ENCODE measurements at regions not wholly inside any gene's neighbourhood (a gene's known extent, or its start where the extent isn't known, plus 50 kb on each side); places are given as distances from the start of the nearest gene placed in this dataset.
"Not testable (repeated sequence)": the region's sequence is repeated elsewhere in the genome, so short reads cannot be mapped to it uniquely, and the experiment has no call there.

DNA sequence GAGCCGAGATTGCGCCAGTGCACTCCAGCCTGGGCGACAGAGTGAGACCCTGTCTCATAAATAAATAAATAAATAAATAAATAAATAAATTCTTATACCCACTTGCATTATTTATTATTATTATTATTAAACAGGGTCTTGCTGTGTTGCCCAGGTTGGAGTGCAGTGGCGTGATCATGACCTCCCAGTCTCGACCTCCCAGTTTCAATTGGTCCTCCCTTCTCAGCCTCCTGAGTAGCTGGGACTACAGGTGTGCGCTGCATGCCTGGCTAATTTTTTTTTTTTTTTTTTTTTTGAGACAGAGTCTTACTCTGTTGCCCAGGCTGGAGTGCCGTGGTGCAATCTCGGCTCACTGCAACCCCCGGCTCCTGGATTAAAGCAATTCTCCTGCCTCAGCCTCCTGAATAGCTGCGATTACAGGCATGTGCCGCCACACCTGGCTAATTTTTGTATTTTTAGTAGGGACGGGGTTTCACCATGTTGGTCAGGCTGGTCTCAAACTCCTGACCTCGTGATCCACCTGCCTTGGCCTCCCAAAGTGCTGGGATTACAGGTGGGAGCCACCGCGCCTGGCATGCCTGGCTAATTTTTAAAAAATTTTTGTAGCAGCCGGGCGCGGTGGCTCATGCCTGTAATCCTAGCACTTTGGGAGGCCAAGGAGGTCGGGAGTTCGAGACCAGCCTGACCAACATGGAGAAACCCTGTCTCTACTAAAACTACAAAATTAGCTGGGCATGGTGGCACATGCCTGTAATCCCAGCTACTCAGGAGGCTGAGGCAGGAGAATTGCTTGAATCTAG, 150.2 kb downstream of the SEC14L1 start:
- DNase-seq, result not testable (repeated sequence)

DNA sequence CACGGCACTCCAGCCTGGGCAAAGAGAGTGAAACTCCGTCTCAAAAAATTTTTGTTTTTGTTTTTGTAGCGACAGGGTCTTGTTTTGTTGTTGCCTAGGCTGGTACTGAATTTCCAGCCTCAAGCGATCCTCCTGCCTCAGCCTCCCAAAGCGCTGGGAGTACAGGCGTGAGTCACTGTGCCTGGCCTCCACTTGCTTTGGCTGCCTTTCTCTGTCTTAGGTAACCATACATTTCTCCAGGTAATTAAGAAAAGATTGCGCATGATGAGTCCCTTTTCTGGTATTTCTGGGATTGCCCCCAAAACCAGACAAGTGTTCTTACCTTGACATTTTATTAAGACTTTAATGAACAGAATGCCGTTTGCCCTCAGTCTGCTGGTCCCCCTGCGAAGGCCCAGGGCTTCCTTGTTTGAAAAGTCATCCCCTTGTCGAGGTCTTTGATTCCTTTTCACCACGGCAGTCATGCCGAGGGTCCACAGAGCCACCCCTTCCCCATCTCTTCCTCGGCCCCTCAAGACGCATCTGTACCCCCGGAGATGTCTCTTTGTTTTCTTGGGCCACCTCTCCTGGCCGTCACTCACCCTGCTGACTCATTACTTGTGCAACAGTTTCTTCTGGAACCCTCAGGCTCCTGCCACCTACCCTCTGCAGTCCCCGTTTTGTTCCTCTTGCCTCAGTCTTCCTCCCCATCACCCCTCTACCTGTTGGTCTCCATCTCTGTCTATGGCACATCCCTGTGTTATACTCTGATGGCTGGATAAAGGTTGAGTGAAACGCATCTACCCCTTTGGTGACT, 151.0 kb downstream of the SEC14L1 start:
- DNase-seq, result peak; percentile 86

DNA sequence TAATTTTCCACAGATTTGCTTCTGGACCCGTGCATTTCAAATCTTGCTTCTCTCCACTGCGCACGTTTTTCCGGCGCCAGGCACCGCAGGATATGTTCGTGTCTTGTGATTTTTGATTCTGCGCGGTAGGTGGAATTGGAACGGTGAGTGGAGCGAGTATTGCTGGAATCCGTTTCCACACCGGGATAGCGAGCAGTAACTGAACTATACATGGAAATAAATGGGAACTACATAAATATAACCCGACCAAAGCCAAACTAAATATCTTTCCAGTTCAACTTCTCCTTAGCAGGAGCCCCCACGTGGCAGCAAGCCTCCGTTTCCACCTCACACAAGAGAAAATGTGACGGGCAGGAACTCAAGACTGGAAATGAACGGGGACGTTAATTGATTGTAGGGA, 154.0 kb downstream of the SEC14L1 start:
- DNase-seq, result no peak

GRCh38 chr17:77295241-77295853, 154.6 kb downstream of the SEC14L1 start:
- DNase-seq, result no peak

DNA sequence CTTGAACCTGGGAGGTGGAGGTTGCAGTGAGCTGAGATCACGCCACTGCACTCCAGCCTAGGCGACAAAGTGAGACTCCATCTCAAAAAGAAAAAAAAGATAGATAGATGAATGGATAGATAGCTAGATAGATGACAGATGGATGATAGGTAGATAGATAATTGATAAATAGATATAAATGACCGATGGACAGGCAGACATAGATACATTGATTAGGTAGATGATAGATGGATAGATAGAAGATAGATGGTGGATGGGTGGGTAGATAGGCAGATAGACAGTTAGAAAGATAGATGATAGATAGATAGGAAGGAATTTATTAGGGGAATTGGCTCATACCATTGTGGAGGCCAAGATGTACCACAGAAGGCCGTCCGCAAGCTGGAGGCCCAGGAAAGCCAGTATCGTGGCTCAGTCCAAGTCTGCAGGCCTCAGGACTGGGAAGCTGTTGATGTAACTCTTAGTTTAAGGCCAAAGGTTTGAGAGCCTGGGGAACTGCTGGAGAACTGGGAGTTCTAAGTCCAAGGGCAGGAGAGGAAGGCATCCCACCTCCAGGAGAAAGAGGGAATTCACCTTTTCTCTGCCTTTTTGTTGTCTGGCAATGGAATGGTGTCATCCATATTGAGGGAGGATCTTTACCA, 156.1 kb downstream of the SEC14L1 start:
- no peak for DNase-seq

DNA sequence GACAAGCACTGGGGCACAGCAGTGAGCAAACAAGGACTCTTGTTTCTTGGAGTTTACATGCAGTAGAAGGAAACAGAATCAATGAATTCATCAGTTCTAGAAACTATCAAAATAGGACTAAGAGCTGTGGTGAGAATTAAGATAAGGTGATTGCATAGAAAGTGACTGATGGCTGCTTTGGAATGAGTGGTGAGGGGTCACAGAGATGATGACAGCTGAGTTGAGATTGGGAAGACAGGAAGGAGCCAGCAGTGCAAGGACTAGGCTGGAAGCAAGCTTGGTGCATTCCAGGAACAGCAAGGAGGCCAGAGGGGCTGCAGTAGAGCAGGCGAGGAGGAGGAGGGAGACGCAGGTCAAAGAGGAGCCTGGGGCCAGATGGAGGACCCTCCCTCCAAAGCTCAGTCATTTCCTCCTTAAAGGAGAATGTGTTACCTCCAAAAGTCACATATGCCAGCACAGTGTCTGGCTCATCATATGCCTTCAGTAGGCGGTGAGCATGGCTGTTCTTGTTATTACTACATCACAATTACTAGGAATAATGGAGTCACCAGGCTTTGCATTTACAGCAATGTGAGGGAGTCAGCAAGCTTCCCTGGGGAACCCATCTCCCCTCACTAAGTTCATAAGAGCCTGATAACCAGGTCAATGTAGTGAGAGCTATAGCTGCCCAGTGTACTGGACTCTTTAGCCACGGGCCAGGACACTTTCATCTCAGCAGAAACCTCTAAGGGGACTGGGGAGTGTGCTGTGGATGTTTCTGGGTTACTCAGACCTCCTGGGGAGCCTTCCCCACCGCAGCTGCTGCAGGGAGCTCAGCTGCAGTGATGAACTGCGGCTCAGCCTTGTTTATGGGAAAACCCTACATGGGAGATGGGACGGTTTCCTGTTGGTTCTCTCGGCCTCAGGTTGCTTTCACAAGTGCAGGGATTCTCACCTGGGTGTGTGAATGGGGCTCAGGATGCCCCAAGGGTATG, 157.2 kb downstream of the SEC14L1 start:
- DNase-seq, result no peak

DNA sequence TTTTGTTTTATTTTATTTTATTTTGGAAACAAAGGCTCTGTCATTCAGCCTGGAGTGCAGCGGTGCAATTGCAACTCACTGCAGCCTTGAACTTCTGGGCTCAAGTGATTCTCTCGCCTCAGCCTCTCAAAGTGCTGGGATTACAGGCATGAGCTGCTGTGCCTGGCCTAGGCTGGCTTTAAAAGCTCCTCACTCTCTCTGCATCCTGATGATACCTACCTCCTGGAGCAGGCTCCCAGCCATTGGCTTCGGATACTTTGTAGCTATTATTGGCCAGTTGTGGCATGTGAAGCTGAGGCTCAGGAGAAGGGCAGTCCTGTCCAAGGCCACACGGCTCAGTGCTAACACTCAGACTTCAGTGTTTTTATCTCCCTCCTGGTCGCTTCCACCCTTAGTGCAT, 158.0 kb downstream of the SEC14L1 start:
- no peak for DNase-seq

- DNase-seq, result no peak
Observed at GRCh38 chr17:77299256-77300015, 158.7 kb downstream of the SEC14L1 start.

DNA sequence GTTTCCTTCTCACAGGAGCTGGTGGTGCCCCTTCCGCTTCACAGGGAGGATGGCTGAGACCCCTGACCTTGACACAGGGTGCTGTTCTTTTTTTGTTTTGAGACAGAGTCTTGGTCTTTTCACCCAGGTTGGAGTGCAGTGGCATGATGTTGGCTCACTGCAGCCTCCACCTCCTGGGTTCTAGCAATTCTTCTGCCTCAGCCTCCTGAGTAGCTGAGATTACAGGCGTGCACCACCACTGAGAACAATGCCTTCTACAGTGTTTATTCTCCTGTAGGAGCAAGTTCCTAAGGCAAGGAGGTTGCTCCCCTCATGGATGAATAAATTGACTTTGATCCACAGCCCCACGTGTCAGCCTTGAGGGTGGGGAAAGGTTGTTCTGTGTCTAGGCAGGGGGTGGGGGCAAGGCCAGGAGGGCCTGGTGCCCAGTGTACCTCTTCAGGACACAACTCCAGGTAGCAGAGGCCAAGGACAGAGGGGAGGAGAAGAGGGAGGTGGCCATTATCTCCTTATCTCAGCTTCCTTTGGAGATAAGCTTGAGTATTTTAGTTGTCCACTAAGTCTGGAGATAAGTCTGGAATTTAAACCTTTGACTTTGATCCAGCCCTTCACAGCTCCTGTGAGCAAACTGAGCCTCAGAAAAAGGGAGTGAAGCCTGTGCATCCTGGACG, 159.4 kb downstream of the SEC14L1 start:
- peak; percentile 72 for DNase-seq

GRCh38 chr17:77301694-77302266, 161.0 kb downstream of the SEC14L1 start:
- no peak for DNase-seq

DNA sequence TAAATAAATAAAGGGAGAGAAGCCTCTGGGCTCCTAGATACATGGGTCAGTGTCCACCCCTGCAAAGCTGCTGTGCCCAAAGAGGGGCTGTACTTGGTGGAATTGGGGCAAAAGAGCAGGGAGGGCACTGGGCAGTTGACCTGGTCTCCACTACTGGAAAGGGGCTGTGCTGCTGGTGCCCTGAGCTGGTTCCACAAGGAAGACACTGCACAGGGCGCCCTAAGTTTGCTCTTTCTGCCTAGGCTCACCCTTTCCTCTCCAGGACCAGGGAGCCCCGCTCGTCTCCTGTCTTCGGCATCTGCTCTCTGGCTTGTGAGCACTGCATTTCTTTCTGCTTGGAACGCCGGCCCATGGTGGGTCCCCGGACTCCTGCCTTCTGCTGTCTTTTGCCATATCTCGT, 161.9 kb downstream of the SEC14L1 start:
- no peak for DNase-seq

DNA sequence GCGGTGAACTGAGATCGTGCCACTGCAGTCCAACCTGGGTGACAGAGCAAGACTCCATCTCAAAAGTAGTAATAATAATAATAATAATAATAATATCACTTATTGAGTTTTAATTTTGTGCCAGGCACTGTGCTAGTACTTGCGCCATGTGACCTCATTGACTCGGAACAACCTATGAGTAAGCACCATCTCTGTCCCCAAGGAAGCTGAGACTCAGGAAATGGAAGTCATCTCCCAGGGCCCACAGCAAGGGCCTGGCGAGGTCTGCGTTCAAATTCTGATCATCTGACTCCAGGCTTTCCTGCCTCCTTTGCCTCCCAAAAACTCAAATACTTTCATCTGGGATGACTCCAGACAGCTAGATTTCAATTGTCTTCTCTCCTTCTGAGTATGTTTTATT, 162.9 kb downstream of the SEC14L1 start:
- DNase-seq, result no peak

GRCh38 chr17:77304051-77304745, 163.4 kb downstream of the SEC14L1 start:
- DNase-seq, result no peak

DNA sequence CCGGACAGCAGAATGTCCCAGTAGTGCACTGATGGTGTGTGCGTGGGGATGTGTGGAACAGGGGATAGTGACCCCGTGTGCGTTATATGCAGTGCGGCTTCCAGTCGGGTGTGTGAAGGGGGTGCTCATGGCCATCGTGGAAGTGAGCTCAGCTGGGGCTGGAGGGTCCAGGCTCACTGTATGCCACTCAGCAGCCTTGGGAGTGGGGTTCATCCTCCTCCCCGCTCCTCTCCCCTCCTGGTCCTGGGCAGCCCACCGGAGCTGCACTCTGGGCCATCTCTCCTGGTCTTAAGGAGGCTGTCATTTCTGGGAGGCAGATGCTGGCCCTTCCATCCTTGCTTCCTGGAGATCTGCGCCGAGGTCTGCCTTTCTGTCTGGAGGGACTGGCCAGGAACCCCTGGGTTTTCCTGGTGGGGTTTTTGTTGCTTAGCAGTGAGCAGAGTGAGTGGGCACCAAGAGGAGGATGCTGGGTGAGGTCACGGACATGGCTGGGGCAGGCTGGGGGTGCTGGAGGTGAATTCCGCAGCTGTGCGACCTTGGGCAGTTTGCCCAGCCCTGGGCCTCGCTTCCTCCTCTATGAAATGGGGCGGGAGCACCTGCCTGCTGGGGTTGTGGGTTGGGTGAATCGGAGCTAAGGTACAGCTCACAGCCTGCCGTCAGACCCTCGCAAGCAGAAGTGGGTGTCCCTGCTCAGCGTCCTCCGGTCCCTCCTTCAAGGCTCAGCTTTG, 164.1 kb downstream of the SEC14L1 start:
- DNase-seq, result no peak

DNA sequence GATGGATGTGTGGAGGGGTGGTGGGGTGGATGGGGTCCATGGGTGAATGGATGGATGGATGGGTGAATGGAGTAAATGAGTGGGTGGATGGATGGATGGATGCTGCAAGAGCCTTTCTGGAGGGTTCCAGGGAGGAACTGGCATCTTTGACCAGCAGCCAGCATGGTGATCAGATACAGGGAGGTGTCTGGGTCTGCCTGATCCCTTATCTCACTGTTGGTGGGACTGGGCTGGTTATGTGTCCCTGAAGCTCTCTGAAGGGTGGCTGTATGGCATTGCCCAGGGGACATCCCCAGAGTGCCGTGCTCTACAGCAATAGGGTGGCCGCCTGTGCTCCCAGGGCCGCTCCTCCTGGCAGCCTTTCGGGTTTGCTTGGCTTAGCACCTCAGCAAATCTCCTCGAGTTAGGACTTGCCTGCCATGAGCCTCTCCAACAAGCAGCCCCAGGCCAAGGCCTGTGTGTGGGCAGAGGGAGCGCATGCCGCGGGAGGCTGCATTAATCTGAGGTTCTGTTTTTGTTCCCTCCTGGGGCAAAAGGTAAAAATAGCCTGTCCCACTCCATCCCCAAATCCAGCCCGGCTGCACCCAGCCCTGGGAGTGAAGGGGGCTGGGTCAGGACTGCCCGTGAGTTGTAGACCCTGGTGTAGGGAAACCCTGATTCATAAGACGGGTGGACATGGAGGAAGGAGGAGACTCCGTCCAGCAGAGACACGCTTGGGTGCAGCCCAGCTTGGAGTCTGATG, 165.4 kb downstream of the SEC14L1 start:
- no peak for DNase-seq

DNA sequence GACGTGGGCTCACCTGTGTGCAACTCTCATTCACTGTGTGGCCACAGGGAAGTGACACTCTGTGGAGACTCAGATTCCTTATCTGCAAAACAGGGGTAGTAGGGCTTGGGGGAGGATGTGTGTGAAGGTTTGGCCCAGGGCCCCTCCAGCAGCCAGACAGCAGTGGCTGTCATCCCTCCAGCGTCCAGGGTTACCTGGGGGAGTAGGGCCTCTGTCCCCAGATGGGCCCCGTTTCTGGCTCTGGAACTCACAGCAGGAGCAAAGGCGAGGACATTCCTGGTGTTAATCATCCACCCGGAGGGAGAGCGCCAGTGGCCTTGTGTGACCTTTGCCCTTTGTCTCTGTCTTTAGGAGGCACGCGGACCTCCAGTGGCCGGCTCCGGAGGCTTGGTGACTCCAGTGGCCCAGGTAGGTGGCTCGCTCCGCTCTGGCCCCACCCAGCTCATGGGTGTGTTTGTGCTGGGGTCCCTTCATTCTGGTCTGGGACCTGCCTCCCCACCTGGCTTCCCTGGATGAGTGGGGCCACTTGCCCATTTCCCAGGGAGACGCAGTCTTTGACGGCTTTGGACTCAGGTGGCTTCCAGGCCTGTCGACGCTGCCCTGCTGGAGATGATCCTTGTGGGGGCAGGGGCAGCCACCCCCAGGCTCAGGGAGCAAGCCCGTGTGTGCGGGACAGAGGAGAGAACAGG, 166.2 kb downstream of the SEC14L1 start:
- no peak for DNase-seq

GRCh38 chr17:77307479-77308198, 166.9 kb downstream of the SEC14L1 start:
- no peak for DNase-seq

Data from NCI-H226 (cell line).